Activated T-helper 1 cell treated with anti-CD3 and anti-CD28 coated beads, Interleukin-12 subunit alpha, Interleukin-12 subunit beta, Interleukin-2, Interleukin-4 antibody, amounts not matched to agents 30 ng/mL and 10 ng/mL and 1 ng/mL, durations not matched to agents 14 hours and 24 hours and 36 hours (primary cell): ENCODE measurements at regions not wholly inside any gene's neighbourhood (a gene's known extent, or its start where the extent isn't known, plus 50 kb on each side); places are given as distances from the start of the nearest gene placed in this dataset.

ENCODE experiments used
- DNase-seq: peaks from one replicate; pipeline ENCODE4 v3.0.0; 2021; ENCODE audit warnings: low spot score
- H3K27ac Mint-ChIP-seq: one replicate; pipeline ENCODE4 v1.8.0; 2021; ENCODE audit warnings: mild to moderate bottlenecking, mixed read lengths
- H3K27me3 Mint-ChIP-seq: one replicate; pipeline ENCODE4 v1.8.0; 2022; ENCODE audit warnings: mild to moderate bottlenecking, moderate library complexity, mixed read lengths; ENCODE audit not compliant: insufficient read depth
- H3K36me3 Mint-ChIP-seq: one replicate; pipeline ENCODE4 v1.8.0; 2021; ENCODE audit warnings: low read depth, mixed read lengths
- H3K4me1 Mint-ChIP-seq: one replicate; pipeline ENCODE4 v1.8.0; 2021; ENCODE audit warnings: low read depth, mixed read lengths
- H3K4me3 Mint-ChIP-seq: one replicate; pipeline ENCODE4 v1.8.0; 2021; ENCODE audit warnings: mild to moderate bottlenecking, moderate library complexity, mixed read lengths
- H3K9me3 Mint-ChIP-seq: one replicate; pipeline ENCODE4 v1.8.0; 2021; ENCODE audit warnings: mixed read lengths
- intact Hi-C: fragments of 100-400 bp; cut with micrococcal nuclease; formaldehyde crosslinking; loops from one replicate; pipeline ENCODE4 v1.15.1; 2024

DNA sequence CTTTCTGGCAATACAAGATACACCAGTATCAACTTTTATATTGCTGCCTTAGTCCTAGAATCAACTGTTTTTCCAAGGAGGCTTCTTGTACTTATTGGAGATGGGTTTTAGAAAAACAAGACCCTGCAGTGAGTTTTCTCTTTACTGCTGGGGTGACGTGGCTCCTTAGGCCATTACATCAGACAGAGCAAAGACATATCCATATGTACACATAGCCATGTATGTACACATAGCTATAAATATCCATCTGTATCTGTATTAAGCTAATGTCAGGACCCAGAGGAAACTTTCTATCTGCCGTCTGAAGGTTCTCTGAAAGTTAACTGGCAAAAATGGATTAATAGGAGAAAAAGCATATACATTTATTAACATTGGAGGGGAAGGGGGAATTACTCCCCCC is 607.4 kb downstream of the POM121L12 start:
- peaks cover 33% of the 10 kb centered on the region for H3K9me3 Mint-ChIP-seq
- H3K36me3 Mint-ChIP-seq: no peaks in the 10 kb centered on the region
- H3K27me3 Mint-ChIP-seq: no peaks in the 10 kb centered on the region
- no peak for DNase-seq
- H3K27ac Mint-ChIP-seq: no peak overlapping the region
- no peak overlapping the region for H3K4me3 Mint-ChIP-seq
- intact Hi-C loops: no loop called here
- no peaks in the 10 kb centered on the region for H3K4me1 Mint-ChIP-seq

DNA sequence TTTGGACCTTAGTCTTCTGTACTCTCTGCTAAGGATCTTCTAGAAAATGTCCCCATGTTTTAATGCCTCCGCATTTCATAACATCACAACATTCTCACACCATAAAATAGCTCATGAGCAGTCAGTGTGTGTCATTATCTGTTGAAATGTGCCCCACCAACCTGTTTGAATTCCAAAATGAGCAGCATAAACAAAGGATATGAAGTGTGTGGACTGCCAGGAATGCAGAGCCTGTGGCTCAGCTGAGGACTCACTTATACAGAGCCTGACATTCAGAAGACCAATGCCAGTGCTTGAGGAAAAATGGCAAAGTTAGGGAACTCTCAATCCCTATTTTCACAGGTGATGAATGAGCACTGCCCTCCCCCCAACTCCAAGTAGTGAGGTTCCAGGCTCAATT is 621.4 kb downstream of the POM121L12 start:
- H3K36me3 Mint-ChIP-seq: no peaks in the 10 kb centered on the region
- H3K27ac Mint-ChIP-seq: no peak overlapping the region
- H3K9me3 Mint-ChIP-seq: peaks cover 28% of the 10 kb centered on the region
- H3K4me3 Mint-ChIP-seq: no peak overlapping the region
- DNase-seq: no peak
- H3K27me3 Mint-ChIP-seq: no peaks in the 10 kb centered on the region
- intact Hi-C loops: no loop called here
- H3K4me1 Mint-ChIP-seq: no peaks in the 10 kb centered on the region

DNA sequence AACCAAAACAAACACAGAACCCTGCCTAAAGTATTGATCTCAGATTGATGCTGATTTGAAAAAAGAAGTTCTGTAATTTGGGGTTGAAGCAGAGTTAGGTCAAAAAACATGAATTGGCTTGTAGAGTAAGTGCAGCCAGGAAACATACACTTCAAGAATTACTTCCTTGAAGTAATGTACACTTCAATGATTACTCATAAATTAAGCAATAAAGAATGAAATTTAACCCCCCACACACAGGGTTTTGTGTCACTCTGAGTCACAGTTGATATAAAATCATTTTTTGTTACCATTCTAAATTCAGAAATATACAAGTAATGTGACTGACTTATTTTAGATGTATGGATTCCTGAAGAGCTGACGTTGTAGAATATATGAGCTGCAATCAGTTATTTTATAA is 622.2 kb downstream of the POM121L12 start:
- Mint-ChIP-seq H3K4me1 (no peaks in the 10 kb centered on the region), H3K4me3 (no peak overlapping the region), H3K36me3 (no peaks in the 10 kb centered on the region), H3K27ac (no peak overlapping the region), H3K9me3 (peaks cover 26% of the 10 kb centered on the region), H3K27me3 (no peaks in the 10 kb centered on the region)
- no peak for DNase-seq
- intact Hi-C loops: no loop called here

DNA sequence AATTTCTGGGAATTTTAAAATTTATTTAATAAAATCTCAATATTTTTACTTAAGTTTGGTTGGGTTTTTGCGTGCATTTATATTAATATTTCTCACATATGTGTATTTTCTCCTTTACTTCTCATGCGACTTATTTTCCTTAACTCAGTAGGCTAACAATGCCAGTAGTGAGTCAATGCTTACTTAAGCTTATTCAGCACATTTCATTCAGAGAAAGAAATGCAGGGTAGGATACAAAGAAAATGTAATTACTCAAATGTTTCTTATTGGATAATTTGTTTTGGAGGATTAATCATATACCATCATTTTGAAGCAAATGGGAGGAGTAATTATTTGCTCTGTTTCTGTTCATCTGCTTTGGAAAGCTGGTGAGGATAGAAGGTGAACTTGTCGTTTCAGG is 623.5 kb downstream of the POM121L12 start:
- DNase-seq: no peak
- H3K27ac Mint-ChIP-seq: no peak overlapping the region
- H3K9me3 Mint-ChIP-seq: peaks cover 32% of the 10 kb centered on the region
- H3K27me3 Mint-ChIP-seq: no peaks in the 10 kb centered on the region
- no peaks in the 10 kb centered on the region for H3K36me3 Mint-ChIP-seq
- H3K4me3 Mint-ChIP-seq: no peak overlapping the region
- H3K4me1 Mint-ChIP-seq: no peaks in the 10 kb centered on the region
- intact Hi-C loops: no loop called here

DNA sequence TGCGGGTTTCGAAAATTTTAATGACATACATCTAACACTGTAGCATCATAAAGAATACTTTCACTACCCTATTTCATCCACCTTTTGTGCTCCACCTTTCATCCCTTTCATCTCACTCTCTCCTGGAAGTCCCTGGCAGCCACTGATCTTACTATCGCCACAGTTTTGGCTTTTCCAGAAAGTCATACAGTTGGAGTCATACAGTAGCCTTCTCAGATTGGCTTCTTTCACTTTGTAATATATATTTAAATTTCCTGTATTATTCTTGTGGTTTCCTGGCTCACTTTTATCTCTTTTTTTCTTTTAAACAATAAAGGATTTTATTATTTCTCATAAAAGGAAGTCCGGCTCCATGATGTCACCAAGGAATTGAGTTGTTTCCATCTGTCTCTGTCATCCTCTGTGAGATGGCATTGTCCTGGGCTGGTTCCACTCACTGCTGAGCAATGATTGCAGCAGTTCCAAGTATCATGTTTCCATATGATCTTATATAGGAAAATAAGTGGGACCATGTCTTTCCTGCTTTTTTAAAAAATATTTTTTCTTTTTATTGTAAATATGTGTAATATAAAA is 626.3 kb downstream of the POM121L12 start:
- no peak overlapping the region for H3K4me3 Mint-ChIP-seq
- H3K36me3 Mint-ChIP-seq: no peaks in the 10 kb centered on the region
- H3K27me3 Mint-ChIP-seq: no peaks in the 10 kb centered on the region
- H3K4me1 Mint-ChIP-seq: no peaks in the 10 kb centered on the region
- H3K9me3 Mint-ChIP-seq: peaks cover 33% of the 10 kb centered on the region
- intact Hi-C loops: no loop called here
- DNase-seq: no peak
- no peak overlapping the region for H3K27ac Mint-ChIP-seq

DNA sequence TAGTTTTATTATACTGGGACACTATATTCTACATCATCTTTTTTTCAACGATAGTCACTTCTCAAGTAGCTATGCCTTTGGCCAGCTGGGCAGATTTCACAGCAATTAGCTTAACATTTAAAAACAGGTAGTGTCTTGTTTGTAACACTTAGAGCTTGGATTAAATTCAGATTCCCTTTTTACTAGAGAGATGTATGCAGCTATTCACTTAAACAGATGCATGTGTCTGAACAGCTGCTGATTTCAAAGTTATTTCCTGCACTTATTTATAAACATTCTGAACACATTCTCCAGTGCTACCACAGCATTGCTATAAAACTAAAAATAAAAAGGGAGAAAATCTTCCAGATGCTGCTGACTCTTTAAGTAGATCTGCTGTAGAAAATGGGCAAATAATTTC is 637.2 kb downstream of the POM121L12 start:
- H3K4me3 Mint-ChIP-seq: no peak overlapping the region
- no peaks in the 10 kb centered on the region for H3K36me3 Mint-ChIP-seq
- no peak for DNase-seq
- no peaks in the 10 kb centered on the region for H3K27me3 Mint-ChIP-seq
- peaks cover 14% of the 10 kb centered on the region for H3K9me3 Mint-ChIP-seq
- no peak overlapping the region for H3K27ac Mint-ChIP-seq
- no peaks in the 10 kb centered on the region for H3K4me1 Mint-ChIP-seq
- intact Hi-C loops: no loop called here

DNA sequence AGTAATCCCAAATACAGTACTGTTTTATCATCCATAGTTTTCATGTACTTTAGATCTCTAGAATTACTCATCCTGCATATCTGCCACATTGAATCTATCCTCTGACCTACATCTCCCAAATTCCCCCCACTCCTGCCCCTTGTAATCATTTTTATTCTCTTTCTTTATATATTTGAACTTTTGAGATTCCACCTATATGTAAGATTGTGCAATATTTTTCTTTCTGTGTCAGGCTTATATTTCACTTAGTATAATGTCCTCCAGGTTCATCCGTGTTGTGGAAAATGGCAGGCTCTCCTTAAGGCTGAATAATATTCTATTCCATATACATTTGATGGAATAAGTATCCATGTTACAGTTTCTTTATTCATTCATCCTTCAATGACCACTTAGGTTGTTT is 640.4 kb downstream of the POM121L12 start:
- no peaks in the 10 kb centered on the region for H3K4me1 Mint-ChIP-seq
- intact Hi-C loops: no loop called here
- H3K36me3 Mint-ChIP-seq: no peaks in the 10 kb centered on the region
- no peak for DNase-seq
- H3K9me3 Mint-ChIP-seq: peaks cover 23% of the 10 kb centered on the region
- no peak overlapping the region for H3K4me3 Mint-ChIP-seq
- no peak overlapping the region for H3K27ac Mint-ChIP-seq
- no peaks in the 10 kb centered on the region for H3K27me3 Mint-ChIP-seq

DNA sequence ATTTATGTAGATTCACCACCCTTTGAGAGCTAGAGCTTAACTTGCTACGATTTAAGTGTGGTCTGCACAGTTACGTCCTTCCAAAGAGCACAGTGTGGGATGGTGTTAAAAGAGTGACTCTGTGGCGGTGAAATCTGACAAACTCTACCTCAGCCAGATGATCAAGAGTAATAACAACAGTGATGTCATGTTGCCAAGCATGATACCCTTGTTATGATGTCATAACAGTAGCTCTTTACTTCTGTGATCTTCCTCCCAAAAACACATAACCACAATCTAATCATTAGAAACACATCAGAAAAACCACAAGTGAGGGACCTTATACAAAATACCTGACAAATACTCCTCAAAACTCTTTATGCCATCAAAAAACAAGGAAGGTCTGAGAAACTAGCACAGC is 649.3 kb downstream of the POM121L12 start:
- Mint-ChIP-seq H3K4me1 (no peaks in the 10 kb centered on the region), H3K36me3 (no peaks in the 10 kb centered on the region), H3K9me3 (peaks cover 31% of the 10 kb centered on the region), H3K4me3 (no peak overlapping the region), H3K27ac (no peak overlapping the region), H3K27me3 (no peaks in the 10 kb centered on the region)
- intact Hi-C loops: no loop called here
- no peak for DNase-seq

DNA sequence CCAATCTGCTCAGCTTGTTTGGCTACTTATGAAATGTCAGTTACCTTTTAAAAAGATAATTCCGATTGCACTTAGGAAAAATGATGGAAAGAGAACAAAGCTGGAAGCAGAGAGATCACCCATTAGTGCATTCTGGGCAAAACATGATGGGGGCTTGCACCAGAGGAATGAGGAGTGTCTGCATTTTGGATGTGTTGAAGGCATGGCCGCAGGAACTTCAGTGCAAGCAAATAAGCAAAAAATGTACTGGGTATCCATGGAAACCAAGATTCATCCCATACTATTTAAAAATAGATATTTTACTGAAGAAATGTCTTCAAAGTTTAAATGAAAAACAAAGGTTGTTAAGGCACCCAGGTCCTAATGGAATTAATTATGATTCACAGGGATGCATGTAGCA is 655.0 kb downstream of the POM121L12 start:
- Mint-ChIP-seq H3K36me3 (no peaks in the 10 kb centered on the region), H3K27ac (no peak overlapping the region), H3K9me3 (peaks cover 23% of the 10 kb centered on the region), H3K4me3 (no peak overlapping the region), H3K27me3 (no peaks in the 10 kb centered on the region), H3K4me1 (no peaks in the 10 kb centered on the region)
- no peak for DNase-seq
- intact Hi-C loops: no loop called here

DNA sequence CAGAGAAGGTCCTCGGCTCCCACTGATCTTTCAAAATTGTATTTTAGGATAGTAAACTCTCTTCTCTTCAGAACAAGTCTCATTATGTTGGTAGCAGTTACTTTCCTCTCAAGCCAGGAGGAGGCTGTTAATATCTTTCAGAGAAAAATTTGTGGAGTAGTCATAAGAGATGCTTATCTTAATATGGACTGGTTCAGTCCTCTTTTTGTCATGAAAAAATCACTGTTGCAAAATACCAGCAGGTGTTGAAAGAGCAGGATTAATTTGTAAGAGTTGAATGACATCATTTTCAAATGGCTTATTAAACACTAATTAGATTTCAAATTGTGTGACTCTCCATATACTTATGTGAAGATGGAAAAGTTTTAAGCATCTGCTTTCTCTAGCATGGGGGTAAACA is 662.5 kb downstream of the POM121L12 start:
- H3K4me3 Mint-ChIP-seq: no peak overlapping the region
- intact Hi-C loops: no loop called here
- DNase-seq: no peak
- H3K9me3 Mint-ChIP-seq: peaks cover 13% of the 10 kb centered on the region
- no peaks in the 10 kb centered on the region for H3K36me3 Mint-ChIP-seq
- H3K4me1 Mint-ChIP-seq: no peaks in the 10 kb centered on the region
- no peak overlapping the region for H3K27ac Mint-ChIP-seq
- H3K27me3 Mint-ChIP-seq: no peaks in the 10 kb centered on the region

DNA sequence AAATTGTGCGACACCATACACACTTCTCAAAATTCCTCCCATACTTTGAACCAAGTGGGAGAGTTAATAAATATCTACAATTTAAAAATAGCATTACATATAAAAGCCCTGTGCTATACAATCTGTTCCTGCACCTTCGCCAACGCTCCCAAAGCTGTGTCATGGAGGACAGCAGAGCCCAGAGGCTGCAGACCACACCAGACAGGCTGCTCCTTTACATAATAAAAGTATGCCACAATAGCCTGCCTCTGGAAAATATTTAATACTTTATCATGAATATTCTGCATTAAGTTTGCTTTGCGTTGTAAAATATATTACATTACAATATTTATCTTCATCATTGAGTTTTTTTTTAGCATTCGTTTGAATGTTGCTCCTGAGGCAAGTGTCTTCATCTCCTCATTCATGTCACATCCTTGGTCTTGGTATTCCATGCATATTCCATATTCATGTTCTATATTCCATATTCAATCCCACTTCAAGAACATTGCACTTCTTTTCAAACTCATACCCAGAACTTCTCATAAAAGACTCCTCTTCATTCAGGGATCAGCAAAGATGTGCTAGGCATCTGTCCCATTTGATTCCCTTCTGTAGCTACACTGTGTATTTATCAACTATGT is 663.9 kb downstream of the POM121L12 start:
- Mint-ChIP-seq H3K27me3 (no peaks in the 10 kb centered on the region), H3K4me1 (no peaks in the 10 kb centered on the region), H3K36me3 (no peaks in the 10 kb centered on the region), H3K9me3 (peaks cover 9% of the 10 kb centered on the region), H3K27ac (no peak overlapping the region), H3K4me3 (no peak overlapping the region)
- intact Hi-C loops: no loop called here
- DNase-seq: no peak

DNA sequence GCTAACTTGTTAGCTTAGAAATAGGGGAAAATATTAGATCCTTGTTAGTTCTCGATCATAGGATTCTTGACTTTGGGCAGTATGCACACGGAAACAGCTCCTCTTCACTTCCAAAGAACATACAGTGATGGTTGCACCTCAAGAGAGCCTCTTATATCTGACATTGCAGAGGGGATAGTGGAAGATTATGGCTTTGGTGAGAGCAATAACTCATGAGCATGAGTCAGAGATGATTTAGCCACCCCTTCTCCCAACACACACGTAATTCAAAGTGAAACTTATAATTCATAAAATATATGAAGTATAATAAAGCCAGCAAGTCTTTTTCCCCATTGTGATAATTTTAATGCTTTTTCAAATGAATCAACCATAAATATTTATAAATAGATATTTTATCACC is 683.7 kb downstream of the POM121L12 start:
- intact Hi-C loops: no loop called here
- no peaks in the 10 kb centered on the region for H3K27me3 Mint-ChIP-seq
- H3K27ac Mint-ChIP-seq: no peak overlapping the region
- no peak overlapping the region for H3K4me3 Mint-ChIP-seq
- H3K9me3 Mint-ChIP-seq: peaks cover 19% of the 10 kb centered on the region
- no peak for DNase-seq
- H3K4me1 Mint-ChIP-seq: no peaks in the 10 kb centered on the region
- no peaks in the 10 kb centered on the region for H3K36me3 Mint-ChIP-seq

DNA sequence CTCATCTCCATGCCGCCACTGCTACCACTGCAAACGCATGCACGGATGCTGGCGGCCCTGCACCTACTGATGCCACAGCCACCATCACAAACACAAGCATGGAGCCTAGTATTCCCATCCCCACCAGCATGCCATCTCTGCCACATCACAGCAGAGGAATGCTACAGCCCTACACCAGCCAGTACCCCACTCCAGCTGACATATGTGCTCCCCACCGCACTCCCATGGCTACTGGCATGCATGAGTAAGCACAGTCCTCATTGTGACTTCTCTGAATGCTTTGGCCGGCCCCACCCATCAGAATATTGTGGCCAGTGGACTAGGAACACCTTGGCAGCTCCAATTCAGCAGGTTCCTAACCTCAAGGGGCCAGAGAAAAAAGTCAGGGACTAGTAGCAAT is 705.5 kb downstream of the POM121L12 start:
- DNase-seq: no peak
- Mint-ChIP-seq H3K36me3 (no peaks in the 10 kb centered on the region), H3K9me3 (peaks cover 41% of the 10 kb centered on the region), H3K27me3 (no peaks in the 10 kb centered on the region), H3K4me1 (no peaks in the 10 kb centered on the region), H3K27ac (no peak overlapping the region), H3K4me3 (no peak overlapping the region)
- intact Hi-C loops: loop anchor here (10.0 kb wide), 1 partner anchor 64 kb away; no protein-coding TSS in a partner anchor
